Endothelial cell of umbilical vein (primary cell): ENCODE measurements at regions not wholly inside any gene's neighbourhood (a gene's known extent, or its start where the extent isn't known, plus 50 kb on each side); places are given as distances from the start of the nearest gene placed in this dataset.

Experiments
- BruUV-seq: library from RNA; stranded (reverse); fragments of 400-500 nt; replicated peaks from 2 replicates; lab custom pipeline; 2021; lab: Mats Ljungman, UMichigan
- CTCF ChIA-PET: fragments of 300-600, 350-600 bp; sonication (Branson Sonifier 250); formaldehyde crosslinking; loops from one replicate; lab custom pipeline; 2021; ENCODE audit warnings: antibody characterized with exemption, inconsistent platforms; lab: Charles Lee
- POLR2A ChIA-PET: fragments of 300-600, 350-600 bp; sonication (Branson Sonifier 250); formaldehyde crosslinking; loops from one replicate; lab custom pipeline; 2021; ENCODE audit warnings: antibody characterized with exemption, inconsistent platforms; lab: Charles Lee
- DNase-seq: peaks from one replicate; pipeline ENCODE4 v3.0.0-alpha.2; 2011; ENCODE audit warnings: low read depth, low spot score
- FAIRE-seq: peaks from 2 replicates; lab custom pipeline; 2011; peaks lifted over from hg19 to GRCh38; lab: Jason Lieb, UNC
- H2AFZ ChIP-seq: 2 replicates; pipeline ENCODE4 v1.6.0; 2012; ENCODE audit warnings: low read depth, low read length, control low read depth, inconsistent platforms
- H3K27ac ChIP-seq: 2 replicates; pipeline ENCODE4 v1.5.1; 2011; ENCODE audit warnings: low read depth, mild to moderate bottlenecking, control low read depth, low read length, moderate library complexity; ENCODE audit not compliant: insufficient read depth
- H3K27me3 ChIP-seq, 2 experiments: 2 replicates each; pipeline versions ENCODE4 v1.6.0 to v1.6.1; 2011; ENCODE audit warnings: low read length in 2 of 2, mixed read lengths in 1 of 2; ENCODE audit not compliant: control insufficient read depth in 2 of 2, insufficient read depth in 2 of 2
- H3K36me3 ChIP-seq, 2 experiments: 2 replicates in 1 of 2; 3 replicates in 1 of 2; pipeline ENCODE4 v1.5.1; 2011; ENCODE audit warnings: low read length in 2 of 2, mild to moderate bottlenecking in 1 of 2, moderate library complexity in 1 of 2; ENCODE audit not compliant: control insufficient read depth in 2 of 2, insufficient read depth in 2 of 2; ENCODE audit errors: extremely low read depth in 1 of 2
- H3K4me1 ChIP-seq: 3 replicates; pipeline ENCODE4 v1.5.1; 2011; ENCODE audit warnings: mild to moderate bottlenecking, low read length; ENCODE audit not compliant: control insufficient read depth, insufficient read depth; ENCODE audit errors: extremely low read depth
- H3K4me2 ChIP-seq: 2 replicates; pipeline ENCODE4 v1.6.1; 2011; ENCODE audit warnings: low read length, control low read depth, mixed read lengths; ENCODE audit not compliant: insufficient read depth
- H3K4me3 ChIP-seq, 3 experiments: fragments of 200-600 bp in 1 of 3; sonication (generic), shearing (Covaris generic) in 1 of 3; replicated peaks in 1 of 3; 2 replicates each; pipeline ENCODE4 v1.5.1; 2011 to 2016; ENCODE audit warnings: control low read depth in 3 of 3, low read length in 3 of 3, mild to moderate bottlenecking in 2 of 3, inconsistent platforms in 1 of 3, low read depth in 1 of 3, moderate library complexity in 1 of 3; ENCODE audit not compliant: insufficient read depth in 1 of 3
- H3K79me2 ChIP-seq: 2 replicates; pipeline ENCODE4 v1.6.0; 2012; ENCODE audit warnings: low read length, inconsistent platforms; ENCODE audit not compliant: control insufficient read depth, insufficient read depth
- H3K9ac ChIP-seq: replicated peaks from 2 replicates; pipeline ENCODE3; 2011; ENCODE audit warnings: low read length, control low read depth; ENCODE audit not compliant: insufficient read depth; ENCODE audit errors: extremely low read depth
- H3K9me1 ChIP-seq: replicated peaks from 3 replicates; pipeline ENCODE4 v1.6.0; 2011; ENCODE audit warnings: mild to moderate bottlenecking, low read length; ENCODE audit not compliant: control insufficient read depth, insufficient read depth; ENCODE audit errors: extremely low read depth
- H3K9me3 ChIP-seq: replicated peaks from 2 replicates; pipeline ENCODE4 v1.5.1; 2012; ENCODE audit warnings: low read length, inconsistent platforms; ENCODE audit not compliant: control insufficient read depth, insufficient read depth
- H4K20me1 ChIP-seq: replicated peaks from 2 replicates; pipeline ENCODE3; 2011; ENCODE audit warnings: mild to moderate bottlenecking, low read length; ENCODE audit not compliant: control insufficient read depth, insufficient read depth; ENCODE audit errors: extremely low read depth
- CTCF ChIP-seq, 2 donors: IDR thresholded peaks; 1 replicate in 1 of 2; 2 replicates in 1 of 2; pipeline ENCODE4 v1.5.1; 2011; ENCODE audit warnings: low read length in 2 of 2, mild to moderate bottlenecking in 2 of 2, moderate library complexity in 2 of 2, control low read depth in 1 of 2, inconsistent platforms in 1 of 2, low read depth in 1 of 2; ENCODE audit not compliant: insufficient read depth in 1 of 2; ENCODE audit errors: extremely low read depth in 1 of 2
- EZH2 ChIP-seq: IDR thresholded peaks from 2 replicates; pipeline ENCODE4 v1.6.1; 2012; ENCODE audit warnings: borderline replicate concordance, low read depth, mild to moderate bottlenecking, moderate library complexity, low read length, inconsistent platforms; ENCODE audit not compliant: severe bottlenecking
- FOS ChIP-seq: IDR thresholded peaks from 2 replicates; pipeline ENCODE4 v1.6.1; 2011; ENCODE audit warnings: mild to moderate bottlenecking, low read length, moderate library complexity, borderline replicate concordance; ENCODE audit not compliant: insufficient read depth
- GATA2 ChIP-seq: IDR thresholded peaks from 2 replicates; pipeline ENCODE4 v1.7.0; 2011; ENCODE audit warnings: low read depth, mild to moderate bottlenecking, moderate library complexity, mixed read lengths, low read length; ENCODE audit not compliant: insufficient read length, insufficient read depth
- JUN ChIP-seq: IDR thresholded peaks from 2 replicates; pipeline ENCODE4 v1.6.1; 2011; ENCODE audit warnings: borderline replicate concordance, low read depth; ENCODE audit not compliant: insufficient read length, insufficient read depth
- MAX ChIP-seq: IDR thresholded peaks from 2 replicates; pipeline ENCODE4 v1.6.1; 2011; ENCODE audit not compliant: insufficient read depth, insufficient read length
- MYC ChIP-seq: IDR thresholded peaks from one replicate; pipeline ENCODE4 v1.6.1; 2011; ENCODE audit warnings: mild to moderate bottlenecking, low read depth, low read length
- POLR2A ChIP-seq: IDR thresholded peaks from 2 replicates; pipeline ENCODE4 v1.6.1; 2012; ENCODE audit warnings: low read depth, mild to moderate bottlenecking, control low read depth, low read length
- POLR2AphosphoS5 ChIP-seq: IDR thresholded peaks from 2 replicates; pipeline ENCODE4 v1.6.1; 2012; ENCODE audit warnings: low read depth, mild to moderate bottlenecking, control low read depth, low read length, moderate library complexity; ENCODE audit not compliant: insufficient read depth
- dilution Hi-C: fragments of 300-500 bp; cut with MboI; formaldehyde crosslinking; loops from one replicate; pipeline ENCODE4 v1.15.0; 2019; ENCODE audit warnings: low sequenced_read_pairs; ENCODE audit not compliant: extremely low pct_ligation_motif_present
- intact Hi-C: fragments of 100-400 bp; cut with micrococcal nuclease; formaldehyde crosslinking; loops from one replicate; pipeline ENCODE4 v1.10.0; 2022

GRCh38 chr20:48276021-48276342, 490.7 kb upstream of the SULF2 start:
- H3K27ac ChIP-seq, result no peak overlapping the region
- H3K27me3 ChIP-seq, result peaks cover 0 to 5% of the 10 kb centered on the region in 2 experiments
- ChIA-PET POLR2A (no interaction called here), CTCF (interaction anchor here (0.6 to 1.6 kb wide), 2 partner anchors 345 to 1095 kb away, joined by 3 to 5 read pairs; no protein-coding TSS in a partner anchor)
- no peaks in the 10 kb centered on the region for H4K20me1 ChIP-seq
- H3K9me3 ChIP-seq, result no peaks in the 10 kb centered on the region
- no peaks in the 10 kb centered on the region for H3K79me2 ChIP-seq
- H3K4me3 ChIP-seq, result no peak overlapping the region
- H3K36me3 ChIP-seq, result no peaks in the 10 kb centered on the region
- FAIRE-seq (no peak), DNase-seq (no peak)
- intact Hi-C loops (loop anchor here (5.0 kb wide), 1 partner anchor 324 kb away; no protein-coding TSS in a partner anchor), dilution Hi-C loops (no loop called here)
- H2AFZ ChIP-seq, result no peak overlapping the region
- no peaks in the 10 kb centered on the region for H3K9me1 ChIP-seq
- H3K9ac ChIP-seq, result no peak overlapping the region
- H3K4me2 ChIP-seq, result no peak overlapping the region
- BruUV-seq, result no TSS peak
- no peak for TF ChIP-seq MYC
- no peak for TF ChIP-seq FOS
- no peak for TF ChIP-seq EZH2
- TF ChIP-seq MAX, result no peak
- TF ChIP-seq POLR2A, result no peak
- no peak for TF ChIP-seq POLR2AphosphoS5
- TF ChIP-seq GATA2, result no peak
- no peak for TF ChIP-seq JUN
- TF ChIP-seq CTCF (IDR thresholded peaks at IDR 0.05; ENCODE audit: extremely low read depth in 1 of 2, insufficient read depth in 1 of 2, low read depth in 1 of 2, low read length in 2 of 2), result no peak
- peaks cover 19% of the 10 kb centered on the region for H3K4me1 ChIP-seq
